Esophagus squamous epithelium (tissue), 5 donors: ENCODE measurements at regions not wholly inside any gene's neighbourhood (a gene's known extent, or its start where the extent isn't known, plus 50 kb on each side); places are given as distances from the start of the nearest gene placed in this dataset.
"Not testable (repeated sequence)": the region's sequence is repeated elsewhere in the genome, so short reads cannot be mapped to it uniquely, and the experiment has no call there.

Source experiments
- DNase-seq: peaks from one replicate; lab custom pipeline; 2025; lab: John Stamatoyannopoulos, UW
- H3K27ac ChIP-seq, 4 donors: fragments of 200-600 bp; sonication (generic); one replicate each; pipeline ENCODE4 v1.5.1; 2016 to 2019; ENCODE audit warnings: mild to moderate bottlenecking in 1 of 4
- H3K27me3 ChIP-seq, 4 donors: fragments of 200-600 bp; sonication (generic); 1 replicate in 3 of 4; 2 replicates in 1 of 4; pipeline versions ENCODE4 v1.5.1 to v1.6.0; 2017 to 2021; ENCODE audit warnings: antibody characterized with exemption in 1 of 4
- H3K36me3 ChIP-seq, 3 donors: fragments of 200-600 bp; sonication (generic); one replicate each; pipeline ENCODE4 v1.5.1; 2016 to 2019
- H3K4me1 ChIP-seq, 3 donors: fragments of 200-600 bp; sonication (generic); one replicate each; pipeline ENCODE4 v1.5.1; 2017 to 2019
- H3K4me3 ChIP-seq, 4 donors: fragments of 200-600 bp; sonication (generic); 1 replicate in 3 of 4; 2 replicates in 1 of 4; pipeline ENCODE4 v1.5.1; 2016 to 2019; ENCODE audit warnings: mild to moderate bottlenecking in 2 of 4, moderate library complexity in 1 of 4
- H3K9me3 ChIP-seq, 3 donors: fragments of 200-600 bp; sonication (generic); one replicate each; pipeline ENCODE4 v1.5.1; 2016 to 2019
- POLR2A ChIP-seq, 4 donors: fragments of 450-650 bp; IDR thresholded peaks; one replicate each; pipeline ENCODE4 v1.6.1; 2017; ENCODE audit warnings: antibody characterized with exemption in 4 of 4, mild to moderate bottlenecking in 4 of 4, moderate library complexity in 3 of 4
- WGBS, 2 donors: methylation state at CpG; one replicate each; pipeline ENCODE4 v1.1.5; 2018; 5-methylcytosine and 5-hydroxymethylcytosine counted together
- intact Hi-C: fragments of 100-400 bp; cut with DNase I; formaldehyde crosslinking; loops from one replicate; pipeline ENCODE4 v1.15.0; 2022
- TF ChIP-seq, protein P1 (sequence below), 6 experiments: fragments of 450-650 bp in 4 of 6; fragments of 200-600 bp in 2 of 6; sonication (generic) in 2 of 6; IDR thresholded peaks; one replicate each; pipeline ENCODE4 v1.5.1; 2016 to 2019; ENCODE audit warnings: antibody characterized with exemption in 6 of 6, mild to moderate bottlenecking in 4 of 6, moderate library complexity in 4 of 6
- donor health status: DM: yes; HTN: yes; CAD: no.

GRCh38 chr4:64643841-64644240, 234.6 kb upstream of the TECRL start:
- WGBS, 2 donors, result 63 to 92% methylated on average over 3 of the region's 3 CpGs
- no peaks in the 10 kb centered on the region for H3K4me1 ChIP-seq
- intact Hi-C loops, result no loop called here
- no peak overlapping the region for H3K4me3 ChIP-seq
- no peak overlapping the region for H3K27ac ChIP-seq
- no peaks in the 10 kb centered on the region for H3K27me3 ChIP-seq
- TF ChIP-seq, protein P1, sequence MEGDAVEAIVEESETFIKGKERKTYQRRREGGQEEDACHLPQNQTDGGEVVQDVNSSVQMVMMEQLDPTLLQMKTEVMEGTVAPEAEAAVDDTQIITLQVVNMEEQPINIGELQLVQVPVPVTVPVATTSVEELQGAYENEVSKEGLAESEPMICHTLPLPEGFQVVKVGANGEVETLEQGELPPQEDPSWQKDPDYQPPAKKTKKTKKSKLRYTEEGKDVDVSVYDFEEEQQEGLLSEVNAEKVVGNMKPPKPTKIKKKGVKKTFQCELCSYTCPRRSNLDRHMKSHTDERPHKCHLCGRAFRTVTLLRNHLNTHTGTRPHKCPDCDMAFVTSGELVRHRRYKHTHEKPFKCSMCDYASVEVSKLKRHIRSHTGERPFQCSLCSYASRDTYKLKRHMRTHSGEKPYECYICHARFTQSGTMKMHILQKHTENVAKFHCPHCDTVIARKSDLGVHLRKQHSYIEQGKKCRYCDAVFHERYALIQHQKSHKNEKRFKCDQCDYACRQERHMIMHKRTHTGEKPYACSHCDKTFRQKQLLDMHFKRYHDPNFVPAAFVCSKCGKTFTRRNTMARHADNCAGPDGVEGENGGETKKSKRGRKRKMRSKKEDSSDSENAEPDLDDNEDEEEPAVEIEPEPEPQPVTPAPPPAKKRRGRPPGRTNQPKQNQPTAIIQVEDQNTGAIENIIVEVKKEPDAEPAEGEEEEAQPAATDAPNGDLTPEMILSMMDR (IDR thresholded peaks at IDR 0.05), result no peak
- TF ChIP-seq POLR2A (IDR thresholded peaks at IDR 0.05), result no peak
- no peak for DNase-seq
- H3K9me3 ChIP-seq, result no peaks in the 10 kb centered on the region
- no peaks in the 10 kb centered on the region for H3K36me3 ChIP-seq

GRCh38 chr4:64642936-64643335, 233.7 kb upstream of the TECRL start:
- intact Hi-C loops, result no loop called here
- Histone ChIP-seq H3K36me3 (no peaks in the 10 kb centered on the region), H3K27ac (no peak overlapping the region), H3K9me3 (no peaks in the 10 kb centered on the region), H3K4me3 (no peak overlapping the region), H3K27me3 (no peaks in the 10 kb centered on the region), H3K4me1 (no peaks in the 10 kb centered on the region)
- no peak for DNase-seq
- 4 to 44% methylated on average over 1 of the region's 1 CpG for WGBS, 2 donors
- TF ChIP-seq POLR2A (IDR thresholded peaks at IDR 0.05), result no peak
- TF ChIP-seq, protein P1 (IDR thresholded peaks at IDR 0.05), result no peak

GRCh38 chr4:64640402-64640801, 231.2 kb upstream of the TECRL start:
- H3K4me1 ChIP-seq, DNase-seq, intact Hi-C loops, H3K4me3 ChIP-seq, H3K9me3 ChIP-seq, H3K36me3 ChIP-seq, H3K27ac ChIP-seq, H3K27me3 ChIP-seq: not testable (repeated sequence)
- WGBS, 2 donors, result no CpG with 5 or more reads among the region's 21 CpGs

GRCh38 chr4:64625438-64625837, 216.2 kb upstream of the TECRL start:
- intact Hi-C loops, result no loop called here
- H3K27me3 ChIP-seq, result no peaks in the 10 kb centered on the region
- no peak for TF ChIP-seq POLR2A (IDR thresholded peaks at IDR 0.05)
- TF ChIP-seq, protein P1 (IDR thresholded peaks at IDR 0.05), result no peak
- no peak overlapping the region for H3K4me3 ChIP-seq
- H3K4me1 ChIP-seq, result no peaks in the 10 kb centered on the region
- no peaks in the 10 kb centered on the region for H3K36me3 ChIP-seq
- H3K27ac ChIP-seq, result no peak overlapping the region
- DNase-seq, result no peak
- WGBS, 2 donors, result 78 to 80% methylated on average over 3 of the region's 3 CpGs
- no peaks in the 10 kb centered on the region for H3K9me3 ChIP-seq

DNA sequence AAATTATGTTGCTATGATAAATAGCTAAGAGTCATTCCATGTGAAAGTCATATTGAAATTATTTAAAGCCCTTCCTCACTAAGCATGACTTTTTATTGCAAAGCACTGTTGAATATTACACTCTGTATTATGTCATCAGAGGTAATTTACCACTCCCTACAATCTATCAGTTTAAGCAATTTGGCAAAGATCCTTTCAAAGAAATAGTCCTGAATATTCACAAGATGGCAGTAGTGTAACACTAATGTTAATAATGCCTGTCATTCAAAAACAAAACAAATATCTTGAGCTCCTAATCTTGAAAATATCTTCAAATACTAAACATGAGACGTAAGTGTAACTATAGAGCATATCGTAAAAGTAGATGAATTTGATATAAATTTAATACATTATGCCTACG, 208.6 kb upstream of the TECRL start:
- 41 to 42% methylated on average over 3 of the region's 3 CpGs for WGBS, 2 donors
- Histone ChIP-seq H3K9me3 (no peaks in the 10 kb centered on the region), H3K27me3 (no peaks in the 10 kb centered on the region), H3K36me3 (no peaks in the 10 kb centered on the region), H3K27ac (no peak overlapping the region), H3K4me1 (no peaks in the 10 kb centered on the region), H3K4me3 (no peak overlapping the region)
- intact Hi-C loops, result no loop called here
- DNase-seq, result no peak
- TF ChIP-seq, protein P1 (IDR thresholded peaks at IDR 0.05), result no peak
- no peak for TF ChIP-seq POLR2A (IDR thresholded peaks at IDR 0.05)

DNA sequence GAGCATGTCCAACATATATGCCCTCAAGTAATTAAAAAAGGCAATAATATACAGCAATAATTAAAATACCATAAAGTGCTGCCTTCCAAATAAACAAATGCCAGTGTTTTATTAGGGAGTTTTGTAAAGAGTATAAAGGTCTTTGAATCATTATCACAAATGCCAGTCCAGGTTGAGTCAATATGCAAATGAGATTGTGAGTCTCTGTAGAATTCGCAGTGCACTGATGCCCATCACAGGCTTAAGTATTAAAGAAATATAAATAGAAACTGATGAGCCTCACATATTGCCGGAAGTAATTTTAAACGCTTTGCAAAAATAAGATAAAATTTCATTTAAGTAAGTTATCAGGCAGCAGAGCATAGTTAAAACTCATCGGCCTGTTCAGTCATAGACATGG, 205.0 kb upstream of the TECRL start:
- no peaks in the 10 kb centered on the region for H3K9me3 ChIP-seq
- DNase-seq, result no peak
- TF ChIP-seq, protein P1 (IDR thresholded peaks at IDR 0.05), result no peak
- TF ChIP-seq POLR2A (IDR thresholded peaks at IDR 0.05), result no peak
- 60 to 76% methylated on average over 4 of the region's 4 CpGs for WGBS, 2 donors
- no peak overlapping the region for H3K27ac ChIP-seq
- no peaks in the 10 kb centered on the region for H3K36me3 ChIP-seq
- no peaks in the 10 kb centered on the region for H3K27me3 ChIP-seq
- no peaks in the 10 kb centered on the region for H3K4me1 ChIP-seq
- intact Hi-C loops, result no loop called here
- no peak overlapping the region for H3K4me3 ChIP-seq
